HG03460 (cell line): ENCODE measurements at regions not wholly inside any gene's neighbourhood (a gene's known extent, or its start where the extent isn't known, plus 50 kb on each side); places are given as distances from the start of the nearest gene placed in this dataset.

Source experiments
- ATAC-seq: cut with Tn5 transposase; IDR thresholded peaks from one replicate; pipeline ENCODE4 v1.9.1; 2021; ENCODE audit not compliant: unreplicated experiment

- no peak for ATAC-seq
These were observed 565.8 kb upstream of the LRRC4C start for GRCh38 chr11:42025121-42025803.

DNA sequence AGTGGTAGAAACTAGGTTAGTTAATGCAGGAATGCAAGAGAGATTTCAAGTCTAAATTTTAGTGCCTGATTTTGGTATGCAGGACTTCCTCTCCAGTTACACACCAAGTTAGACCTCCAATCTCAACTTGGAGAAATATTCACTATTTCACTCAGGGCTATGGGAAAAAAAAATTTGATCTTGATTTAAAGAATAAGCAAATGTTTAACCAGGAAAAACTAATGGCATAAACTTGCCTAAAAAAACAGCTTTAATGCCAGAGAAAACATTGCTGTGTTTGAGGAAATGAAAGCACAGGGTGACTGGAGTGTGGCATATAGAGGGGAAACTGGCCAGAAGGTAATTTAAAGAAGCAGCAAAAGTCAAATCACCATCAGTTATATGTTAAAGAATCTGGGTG is 575.4 kb upstream of the LRRC4C start:
- ATAC-seq, result no peak

DNA sequence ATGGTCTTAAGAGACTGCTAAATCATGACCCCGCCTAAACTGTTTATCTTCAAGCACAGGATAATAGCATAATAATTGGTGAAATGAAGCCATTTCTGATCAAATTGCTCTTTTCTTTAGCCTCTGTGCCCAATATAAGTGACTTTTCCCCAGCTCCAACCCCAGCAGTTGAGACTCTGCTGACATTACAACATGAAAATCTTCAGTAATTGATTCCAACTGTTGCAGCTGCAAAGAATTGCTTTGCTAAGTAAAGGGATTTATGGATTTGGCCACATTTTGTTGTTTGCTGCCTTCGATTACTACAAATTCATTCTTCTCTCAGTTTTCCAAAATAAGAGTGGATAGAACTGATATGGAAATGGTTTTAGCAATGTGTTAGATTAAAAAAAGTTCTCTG is 576.7 kb upstream of the LRRC4C start:
- ATAC-seq, result no peak

GRCh38 chr11:42043312-42043711 is 583.9 kb upstream of the LRRC4C start:
- no peak for ATAC-seq

- ATAC-seq, result no peak
These were observed 588.4 kb upstream of the LRRC4C start for GRCh38 chr11:42047637-42048555.

GRCh38 chr11:42049186-42049585 is 589.7 kb upstream of the LRRC4C start:
- no peak for ATAC-seq

GRCh38 chr11:42049650-42050049 is 590.2 kb upstream of the LRRC4C start:
- no peak for ATAC-seq

GRCh38 chr11:42054351-42054900 is 595.0 kb upstream of the LRRC4C start:
- ATAC-seq, result no peak

GRCh38 chr11:42055606-42056005 is 596.2 kb upstream of the LRRC4C start:
- no peak for ATAC-seq

GRCh38 chr11:42058794-42059193 is 599.3 kb upstream of the LRRC4C start:
- ATAC-seq, result no peak

DNA sequence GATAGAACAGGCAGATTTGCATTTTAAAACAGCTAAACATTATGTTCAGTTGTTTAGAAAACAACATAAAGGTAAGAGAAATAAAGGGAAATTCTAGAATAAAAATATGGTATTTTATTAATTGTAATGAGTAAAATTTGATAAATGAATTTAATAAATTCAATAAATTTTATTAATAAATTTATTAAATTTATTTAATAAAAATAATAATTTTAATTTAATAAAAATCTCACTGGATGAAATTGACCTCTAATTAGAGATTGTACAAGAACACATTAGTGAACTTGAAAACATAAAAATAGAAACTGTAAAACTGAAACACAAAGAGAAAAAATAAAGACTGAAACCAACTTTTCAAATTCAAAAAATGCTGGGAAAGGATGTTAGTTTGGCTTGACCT is 605.7 kb upstream of the LRRC4C start:
- ATAC-seq, result no peak

- no peak for ATAC-seq
These were observed 606.7 kb upstream of the LRRC4C start for GRCh38 chr11:42066113-42066512.

DNA sequence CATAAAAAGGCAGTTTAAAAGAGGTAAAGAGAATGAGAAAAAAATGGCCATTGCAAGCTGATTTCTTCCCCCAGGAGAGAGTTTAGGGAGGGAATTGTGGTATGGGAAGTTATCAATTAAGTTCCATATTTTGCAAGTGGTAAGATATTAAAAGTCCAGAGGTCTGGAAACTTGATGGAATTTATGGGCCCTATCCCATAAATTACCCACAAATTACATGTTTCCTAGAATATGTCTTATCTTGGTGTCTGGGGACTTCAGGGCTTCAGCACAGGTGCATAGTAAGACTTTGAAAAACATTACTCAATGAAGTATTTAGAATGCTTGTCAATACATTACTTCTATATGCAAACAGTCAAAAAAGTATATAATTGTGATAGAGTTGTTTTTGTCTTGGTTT is 614.9 kb upstream of the LRRC4C start:
- ATAC-seq, result no peak

- ATAC-seq, result no peak
These were observed 615.7 kb upstream of the LRRC4C start for GRCh38 chr11:42075180-42075579.

DNA sequence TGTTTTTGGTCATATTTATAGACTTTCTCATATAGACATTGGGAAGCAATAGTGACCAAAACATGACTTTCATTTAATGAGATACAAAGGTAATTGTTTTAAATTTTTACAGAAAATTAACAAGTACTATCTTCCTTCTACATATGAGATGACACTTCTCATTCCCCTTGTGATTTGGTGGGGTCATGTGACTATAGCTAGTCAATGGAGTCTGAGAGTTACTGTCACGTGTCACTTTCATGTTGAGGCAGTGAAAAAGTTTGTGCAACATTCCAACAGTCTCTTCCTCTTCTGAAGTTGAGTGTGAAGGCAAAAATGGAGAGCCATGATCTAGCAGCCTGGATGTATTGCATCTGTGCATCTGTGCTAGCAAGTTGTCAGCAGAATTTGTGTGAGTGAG is 618.3 kb upstream of the LRRC4C start:
- ATAC-seq, result no peak

DNA sequence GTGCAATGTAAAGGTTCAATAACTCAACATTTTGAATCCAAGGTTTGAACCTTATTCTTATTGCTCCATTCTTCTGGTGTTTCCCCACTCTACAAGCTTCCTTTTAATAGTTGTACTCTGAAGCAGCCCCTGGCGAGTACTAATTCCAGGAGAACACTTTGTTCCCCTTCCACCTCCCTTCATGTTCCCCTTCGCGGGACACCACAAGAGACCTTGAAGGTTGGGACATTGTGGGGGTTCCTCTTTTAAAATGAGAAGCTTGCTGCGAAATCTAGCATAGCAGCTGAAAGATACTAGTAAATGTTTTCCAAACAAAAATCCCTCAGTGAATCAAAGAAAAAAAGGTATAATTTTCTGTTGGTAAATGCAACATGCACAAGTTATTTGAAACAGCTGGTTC is 626.3 kb upstream of the LRRC4C start:
- no peak for ATAC-seq

DNA sequence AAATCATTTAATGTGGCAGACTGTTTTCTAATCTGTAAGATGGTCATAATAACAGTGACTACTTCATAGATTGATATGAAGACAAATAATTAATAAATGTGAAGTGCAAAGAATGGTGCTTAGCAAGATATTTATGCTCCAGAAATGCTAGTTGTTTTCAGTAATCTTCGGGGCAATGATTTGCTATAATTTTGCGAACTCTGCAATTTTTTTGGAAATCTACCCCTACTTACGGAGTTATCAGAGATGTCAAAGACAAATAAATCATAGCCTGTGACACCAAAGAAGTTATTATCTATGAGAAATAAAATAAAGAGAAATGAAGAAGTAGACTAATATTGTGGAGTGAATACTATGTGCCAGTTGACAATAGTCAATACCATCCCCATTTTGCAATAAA is 634.1 kb upstream of the LRRC4C start:
- no peak for ATAC-seq

- no peak for ATAC-seq
These were observed 638.6 kb upstream of the LRRC4C start for GRCh38 chr11:42098075-42098474.

DNA sequence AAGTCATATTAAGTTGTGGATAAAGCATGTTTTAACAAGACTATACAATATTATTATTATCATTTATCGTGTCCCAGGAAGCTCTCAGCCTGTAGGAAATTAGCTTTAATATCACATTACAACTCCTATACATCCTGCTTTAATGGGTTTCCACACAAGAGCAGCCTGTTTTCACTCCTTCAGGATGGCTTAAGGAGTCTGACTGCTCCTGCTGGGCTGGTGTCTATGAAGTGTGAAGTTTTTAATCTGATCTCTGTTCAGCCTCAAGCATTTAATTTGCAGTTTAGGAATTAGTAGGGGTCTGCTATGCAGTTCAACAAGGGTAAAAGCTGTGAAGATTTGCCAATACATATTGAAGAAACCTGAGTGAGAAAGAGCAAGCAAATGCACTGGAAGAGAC is 653.4 kb upstream of the LRRC4C start:
- no peak for ATAC-seq

- no peak for ATAC-seq
These were observed 655.5 kb upstream of the LRRC4C start for GRCh38 chr11:42114927-42115326.

DNA sequence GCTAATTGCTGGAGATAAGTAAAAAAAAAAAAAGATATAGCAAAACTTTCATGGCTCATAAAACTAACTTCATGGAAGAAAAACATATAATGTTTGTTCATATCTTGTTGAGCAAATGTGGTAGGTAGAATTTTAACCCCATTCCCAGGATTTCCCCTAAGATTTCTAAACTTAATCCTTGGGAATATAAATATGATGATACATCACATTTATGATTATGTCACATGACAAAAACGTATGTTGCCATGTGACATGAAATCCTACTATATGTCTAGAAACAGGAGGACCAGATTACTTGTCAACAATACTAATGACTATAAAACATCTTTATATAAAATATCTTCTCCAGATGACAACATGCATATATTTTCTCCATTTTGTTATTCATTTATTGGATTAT is 679.0 kb upstream of the LRRC4C start:
- no peak for ATAC-seq

GRCh38 chr11:42145311-42145710 is 685.9 kb upstream of the LRRC4C start:
- ATAC-seq, result no peak
